HEK293T (cell line): ENCODE measurements at regions not wholly inside any gene's neighbourhood (a gene's known extent, or its start where the extent isn't known, plus 50 kb on each side); places are given as distances from the start of the nearest gene placed in this dataset.

ENCODE experiments used
- BHLHE40 ChIP-seq: fragments of 450-650 bp; IDR thresholded peaks from 2 replicates; pipeline ENCODE4 v1.6.1; 2016; ENCODE audit warnings: mild to moderate bottlenecking, moderate library complexity, borderline replicate concordance
- ELF4 ChIP-seq: fragments of 450-650 bp; IDR thresholded peaks from 2 replicates; pipeline ENCODE4 v1.6.1; 2017; ENCODE audit warnings: antibody characterized with exemption
- FOXA1 ChIP-seq: fragments of 450-650 bp; IDR thresholded peaks from 2 replicates; pipeline ENCODE4 v1.6.1; 2016; ENCODE audit warnings: mild to moderate bottlenecking
- FOXK2 ChIP-seq: fragments of 450-650 bp; IDR thresholded peaks from 2 replicates; pipeline ENCODE4 v1.6.1; 2016; ENCODE audit warnings: mild to moderate bottlenecking
- FOXM1 ChIP-seq: fragments of 450-650 bp; IDR thresholded peaks from 2 replicates; pipeline ENCODE4 v1.6.1; 2017; ENCODE audit warnings: mild to moderate bottlenecking, borderline replicate concordance
- HDGF ChIP-seq: fragments of 450-650 bp; IDR thresholded peaks from 2 replicates; pipeline ENCODE4 v1.6.1; 2017; ENCODE audit warnings: antibody characterized with exemption, borderline replicate concordance
- L3MBTL2 ChIP-seq: fragments of 450-650 bp; conservative IDR thresholded peaks from 2 replicates; pipeline ENCODE4 v1.6.1; 2016; ENCODE audit warnings: mild to moderate bottlenecking
- PKNOX1 ChIP-seq: fragments of 450-650 bp; IDR thresholded peaks from 2 replicates; pipeline ENCODE4 v1.6.1; 2016
- SP1 ChIP-seq: fragments of 450-650 bp; IDR thresholded peaks from 2 replicates; pipeline ENCODE4 v1.6.1; 2017
- ZNF384 ChIP-seq: fragments of 450-650 bp; IDR thresholded peaks from 2 replicates; pipeline ENCODE4 v1.6.1; 2016

- TF ChIP-seq SP1, result no peak
- no peak for TF ChIP-seq FOXM1
- no peak for TF ChIP-seq ELF4
- TF ChIP-seq L3MBTL2, result no peak
- no peak for TF ChIP-seq ZNF384
- no peak for TF ChIP-seq FOXK2
- no peak for TF ChIP-seq FOXA1
- TF ChIP-seq PKNOX1, result no peak
- no peak for TF ChIP-seq BHLHE40
- no peak for TF ChIP-seq HDGF
Observed at GRCh38 chr16:61569028-61569427, 467.2 kb downstream of the CDH8 start.
